ENCODE measurements at regions not wholly inside any gene's neighbourhood (a gene's known extent, or its start where the extent isn't known, plus 50 kb on each side); places are given as distances from the start of the nearest gene placed in this dataset.
"Not testable (repeated sequence)": the region's sequence is repeated elsewhere in the genome, so short reads cannot be mapped to it uniquely, and the experiment has no call there.

GRCh38 chr18:39565551-39566230 lies 2000.1 kb upstream of the CELF4 start:
- not testable (repeated sequence) for DNase-seq (ENCODE audit: low read depth in 4 of 4, low spot score in 3 of 4)

GRCh38 chr18:39564716-39565115 lies 1999.1 kb upstream of the CELF4 start:
- DNase-seq (ENCODE audit: low read depth in 4 of 4, low spot score in 3 of 4), result no peak

- no peak for DNase-seq (ENCODE audit: low read depth in 4 of 4, low spot score in 3 of 4)
These were observed 1995.5 kb upstream of the CELF4 start for GRCh38 chr18:39561126-39561525.

- no peak for DNase-seq (ENCODE audit: low read depth in 4 of 4, low spot score in 3 of 4)
These were observed 1993.1 kb upstream of the CELF4 start for GRCh38 chr18:39558658-39559057.

GRCh38 chr18:39555496-39555895 lies 1989.9 kb upstream of the CELF4 start:
- no peak for DNase-seq (ENCODE audit: low read depth in 4 of 4, low spot score in 3 of 4)

- no peak for DNase-seq (ENCODE audit: low read depth in 4 of 4, low spot score in 3 of 4)
These were observed 1985.1 kb upstream of the CELF4 start for GRCh38 chr18:39550701-39551100.

GRCh38 chr18:39549144-39549543 lies 1983.5 kb upstream of the CELF4 start:
- DNase-seq (ENCODE audit: low read depth in 4 of 4, low spot score in 3 of 4), result no peak

GRCh38 chr18:39531659-39532058 lies 1966.1 kb upstream of the CELF4 start:
- DNase-seq (ENCODE audit: low read depth in 4 of 4, low spot score in 3 of 4), result no peak

- no peak for DNase-seq (ENCODE audit: low read depth in 4 of 4, low spot score in 3 of 4)
These were observed 1963.8 kb upstream of the CELF4 start for GRCh38 chr18:39529358-39529757.

GRCh38 chr18:39527465-39527864 lies 1961.9 kb upstream of the CELF4 start:
- no peak for DNase-seq (ENCODE audit: low read depth in 4 of 4, low spot score in 3 of 4)

GRCh38 chr18:39524370-39524769 lies 1958.8 kb upstream of the CELF4 start:
- no peak for DNase-seq (ENCODE audit: low read depth in 4 of 4, low spot score in 3 of 4)

- no peak for DNase-seq (ENCODE audit: low read depth in 4 of 4, low spot score in 3 of 4)
These were observed 1957.7 kb upstream of the CELF4 start for GRCh38 chr18:39523281-39523680.

GRCh38 chr18:39521164-39521563 lies 1955.6 kb upstream of the CELF4 start:
- DNase-seq (ENCODE audit: low read depth in 4 of 4, low spot score in 3 of 4), result no peak

- DNase-seq (ENCODE audit: low read depth in 4 of 4, low spot score in 3 of 4), result no peak
These were observed 1954.1 kb upstream of the CELF4 start for GRCh38 chr18:39519741-39520140.

GRCh38 chr18:39515299-39515698 lies 1949.7 kb upstream of the CELF4 start:
- DNase-seq (ENCODE audit: low read depth in 4 of 4, low spot score in 3 of 4), result no peak

- DNase-seq (ENCODE audit: low read depth in 4 of 4, low spot score in 3 of 4), result no peak
These were observed 1947.6 kb upstream of the CELF4 start for GRCh38 chr18:39513186-39513585.

GRCh38 chr18:39506581-39507330 lies 1941.2 kb upstream of the CELF4 start:
- DNase-seq (ENCODE audit: low read depth in 4 of 4, low spot score in 3 of 4), result no peak

GRCh38 chr18:39500306-39500705 lies 1934.7 kb upstream of the CELF4 start:
- DNase-seq (ENCODE audit: low read depth in 4 of 4, low spot score in 3 of 4), result no peak

- no peak for DNase-seq (ENCODE audit: low read depth in 4 of 4, low spot score in 3 of 4)
These were observed 1932.2 kb upstream of the CELF4 start for GRCh38 chr18:39497821-39498220.

GRCh38 chr18:39496986-39497385 lies 1931.4 kb upstream of the CELF4 start:
- DNase-seq (ENCODE audit: low read depth in 4 of 4, low spot score in 3 of 4), result no peak

- DNase-seq (ENCODE audit: low read depth in 4 of 4, low spot score in 3 of 4), result no peak
These were observed 1928.8 kb upstream of the CELF4 start for GRCh38 chr18:39494211-39494896.

- DNase-seq (ENCODE audit: low read depth in 4 of 4, low spot score in 3 of 4), result no peak
These were observed 1925.8 kb upstream of the CELF4 start for GRCh38 chr18:39491408-39491807.
